ENCODE measurements at regions not wholly inside any gene's neighbourhood (a gene's known extent, or its start where the extent isn't known, plus 50 kb on each side); places are given as distances from the start of the nearest gene placed in this dataset.

DNA sequence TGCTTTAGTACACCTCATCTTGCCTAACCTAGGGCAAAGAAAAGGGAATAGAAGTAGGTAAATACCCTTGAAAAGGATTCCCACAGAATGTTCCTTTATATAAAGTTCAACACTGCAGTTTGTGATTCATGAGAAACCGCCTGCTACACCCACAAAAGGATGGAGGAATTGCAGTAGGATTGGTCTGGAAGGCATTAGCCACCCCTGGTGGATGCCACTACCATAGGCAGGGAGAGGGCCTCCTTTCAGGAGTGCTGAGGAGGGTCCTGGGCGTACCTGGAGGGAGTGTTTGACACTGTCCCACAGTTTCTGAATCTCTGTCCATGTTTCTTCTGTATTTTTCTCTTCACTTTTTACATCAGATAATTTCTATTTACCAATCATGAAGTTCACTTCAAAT is 221.8 kb upstream of the TMEM72 start:
- no peak for DNase-seq

DNA sequence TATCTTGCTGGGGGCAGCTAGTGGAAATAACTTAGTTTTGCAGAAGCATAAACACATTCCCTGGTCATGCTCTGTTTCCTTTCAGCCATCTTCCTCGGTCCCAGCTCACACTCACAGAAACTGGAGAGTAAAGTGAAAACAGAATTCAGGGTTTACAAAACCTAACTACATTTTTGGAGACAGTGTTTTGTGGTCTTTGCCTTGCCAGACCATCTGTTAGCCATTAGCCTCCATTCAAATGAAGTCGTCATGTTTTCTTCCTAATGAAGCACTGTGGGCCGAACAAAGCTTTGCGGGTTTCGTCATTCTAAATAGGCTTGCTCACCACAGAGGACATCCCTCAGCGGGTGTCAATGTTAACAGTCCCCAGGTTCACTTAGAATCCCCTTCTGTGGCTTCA is 214.6 kb upstream of the TMEM72 start:
- DNase-seq: no peak

DNA sequence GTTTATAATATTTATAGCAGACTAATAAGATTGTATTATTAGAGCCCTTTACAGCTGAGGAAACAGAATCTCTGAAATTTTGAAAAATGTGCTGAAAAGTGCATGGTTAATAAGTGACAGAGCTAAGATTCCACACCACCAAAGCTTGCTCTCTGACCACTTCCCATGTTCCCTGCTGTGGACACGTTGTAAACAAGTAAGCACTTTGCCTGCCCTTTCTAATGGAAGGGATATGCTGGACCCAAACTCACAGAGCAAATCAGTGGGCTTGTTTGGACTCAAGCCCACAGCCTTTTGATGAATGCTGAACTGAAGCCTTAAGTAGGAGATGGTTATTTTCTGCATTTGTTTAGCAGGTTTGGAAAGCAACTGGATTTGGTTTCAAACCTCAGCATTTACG is 214.0 kb upstream of the TMEM72 start:
- DNase-seq: no peak

- DNase-seq: no peak
Observed at GRCh38 chr10:44702531-44702930, 208.6 kb upstream of the TMEM72 start.

- no peak for DNase-seq
Observed at GRCh38 chr10:44703241-44704155, 207.6 kb upstream of the TMEM72 start.

DNA sequence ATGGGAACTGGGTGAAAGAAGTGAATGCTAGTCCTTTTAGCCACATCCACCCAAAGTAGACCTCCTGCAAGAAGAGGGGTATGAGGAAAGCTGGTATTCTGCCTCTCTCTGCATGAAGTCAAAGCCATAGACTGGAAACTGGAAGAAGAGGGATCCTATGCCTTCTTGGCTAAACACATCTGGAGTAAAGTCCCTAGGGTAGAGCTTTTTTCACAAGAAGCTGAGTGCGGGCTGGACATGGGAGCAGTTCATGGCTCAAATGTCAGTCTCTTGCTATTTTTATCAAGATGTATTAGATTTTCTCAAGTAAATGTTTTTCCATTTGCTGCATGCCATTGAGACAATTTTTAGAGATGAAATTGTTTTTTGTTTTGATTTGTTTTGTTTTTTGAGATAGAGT is 206.5 kb upstream of the TMEM72 start:
- no peak for DNase-seq

DNA sequence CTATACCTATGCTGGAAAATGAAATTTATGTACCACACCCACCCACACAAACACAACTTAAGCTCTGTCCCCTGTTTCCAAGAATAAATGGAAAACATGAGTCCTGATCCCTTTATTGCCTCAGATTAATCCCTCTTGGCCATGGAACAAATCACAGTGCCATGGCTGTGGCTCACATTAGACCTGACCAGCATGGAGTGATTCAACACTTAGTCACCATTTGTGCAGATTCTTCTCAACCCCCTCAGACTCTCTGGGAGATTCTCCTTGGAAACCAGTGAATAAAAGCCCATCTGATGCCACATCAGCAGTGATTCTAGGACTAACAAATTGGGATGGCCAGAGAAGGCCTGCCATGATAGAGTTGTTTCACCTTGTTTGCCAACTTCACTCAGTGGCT is 204.4 kb upstream of the TMEM72 start:
- no peak for DNase-seq

DNA sequence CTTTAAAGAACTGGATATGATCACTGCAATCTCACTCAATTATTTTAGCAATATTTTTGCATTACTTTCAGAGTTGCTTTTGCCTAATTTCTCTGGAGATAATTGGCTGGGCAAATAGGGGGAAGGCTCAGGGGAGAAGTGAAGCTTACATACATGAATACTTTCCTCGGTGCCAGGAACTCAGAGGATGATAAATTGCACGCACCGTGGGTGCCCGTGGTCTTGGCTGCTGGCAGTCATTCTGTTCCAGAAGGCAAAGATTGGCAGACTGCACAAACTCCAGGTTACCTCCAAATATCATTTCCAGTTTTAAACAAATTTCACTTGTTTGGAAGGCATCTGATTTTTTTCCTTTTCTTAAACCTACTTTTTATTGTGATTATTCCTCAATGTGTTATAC is 197.8 kb upstream of the TMEM72 start:
- no peak for DNase-seq

DNA sequence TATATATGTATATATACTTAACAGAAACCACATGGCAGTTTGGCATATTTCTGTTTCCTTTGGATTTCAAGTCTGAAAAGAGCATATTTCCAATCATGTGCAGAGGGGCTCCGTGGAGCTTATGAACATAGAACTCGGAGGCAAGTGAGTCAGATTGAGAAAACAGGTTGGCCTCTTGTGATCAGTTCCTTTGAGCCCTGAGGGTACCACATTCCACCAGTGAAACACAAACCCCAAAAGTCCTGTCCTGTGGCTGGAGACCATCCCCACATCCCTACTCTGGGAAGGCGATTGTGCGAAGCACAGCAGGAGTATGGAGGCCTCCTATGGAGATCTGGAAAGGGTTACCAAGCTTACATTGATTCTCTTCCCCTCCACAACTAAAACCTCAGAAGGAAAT is 196.7 kb upstream of the TMEM72 start:
- DNase-seq: no peak

- no peak for DNase-seq
Observed at GRCh38 chr10:44715136-44715535, 196.0 kb upstream of the TMEM72 start.

GRCh38 chr10:44716470-44717015 is 194.6 kb upstream of the TMEM72 start:
- DNase-seq: no peak

- DNase-seq: no peak
Observed at GRCh38 chr10:44723082-44723481, 188.1 kb upstream of the TMEM72 start.

DNA sequence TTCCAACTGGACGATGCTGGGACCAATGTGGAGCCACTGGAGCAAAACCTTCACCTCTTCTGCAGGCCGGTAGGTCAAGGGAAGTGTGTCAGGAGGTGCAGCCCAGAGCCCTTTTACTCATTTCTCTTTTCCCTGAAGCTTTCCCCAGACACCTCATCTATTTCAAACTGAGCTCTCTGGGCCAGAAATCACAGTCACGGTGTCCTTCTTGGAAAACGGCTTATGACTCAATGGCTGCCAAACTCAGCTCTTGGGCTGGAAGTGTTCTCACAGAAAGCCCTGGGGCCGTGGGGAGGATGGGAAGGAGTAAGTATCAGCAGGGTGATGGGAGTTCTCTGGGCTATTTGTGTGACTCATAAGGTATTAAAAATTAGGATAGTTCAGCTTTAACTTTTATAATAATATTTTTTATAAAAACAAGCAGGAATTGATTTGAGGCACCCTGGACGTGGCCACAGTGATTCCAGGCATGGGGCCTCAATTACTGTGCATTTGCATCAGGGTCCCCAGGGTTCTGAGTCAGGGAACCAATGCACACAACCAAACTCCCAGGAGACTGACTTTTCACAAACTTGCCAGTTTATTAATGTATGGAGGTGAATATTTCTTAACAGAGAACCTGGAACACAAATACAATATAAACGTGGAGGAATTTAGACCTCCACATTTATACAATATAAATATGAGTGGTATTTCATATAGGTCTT is 187.4 kb upstream of the TMEM72 start:
- no peak for DNase-seq

- DNase-seq: no peak
Observed at GRCh38 chr10:44724415-44725174, 186.5 kb upstream of the TMEM72 start.

GRCh38 chr10:44725404-44725803 is 185.7 kb upstream of the TMEM72 start:
- peak; percentile 49 for DNase-seq

DNA sequence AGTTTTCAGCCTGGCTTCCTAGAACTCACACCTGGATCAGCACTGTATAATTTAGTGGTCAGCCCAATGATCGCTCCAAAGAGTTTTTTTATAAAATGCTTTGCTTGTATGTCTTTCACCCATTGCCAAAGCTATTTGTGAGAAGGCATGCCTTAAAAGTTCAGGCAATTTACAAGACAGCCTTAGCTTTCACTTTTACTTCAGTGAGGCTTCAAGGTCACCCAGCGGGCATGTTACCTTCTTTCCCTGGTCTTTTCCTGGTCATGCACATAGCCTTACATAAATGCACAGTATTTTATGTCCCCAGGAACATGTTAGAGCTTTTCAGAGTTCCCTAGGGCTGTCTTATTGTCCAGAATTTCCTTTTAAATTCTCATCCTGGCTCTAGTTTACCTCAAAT is 179.9 kb upstream of the TMEM72 start:
- DNase-seq: no peak

DNA sequence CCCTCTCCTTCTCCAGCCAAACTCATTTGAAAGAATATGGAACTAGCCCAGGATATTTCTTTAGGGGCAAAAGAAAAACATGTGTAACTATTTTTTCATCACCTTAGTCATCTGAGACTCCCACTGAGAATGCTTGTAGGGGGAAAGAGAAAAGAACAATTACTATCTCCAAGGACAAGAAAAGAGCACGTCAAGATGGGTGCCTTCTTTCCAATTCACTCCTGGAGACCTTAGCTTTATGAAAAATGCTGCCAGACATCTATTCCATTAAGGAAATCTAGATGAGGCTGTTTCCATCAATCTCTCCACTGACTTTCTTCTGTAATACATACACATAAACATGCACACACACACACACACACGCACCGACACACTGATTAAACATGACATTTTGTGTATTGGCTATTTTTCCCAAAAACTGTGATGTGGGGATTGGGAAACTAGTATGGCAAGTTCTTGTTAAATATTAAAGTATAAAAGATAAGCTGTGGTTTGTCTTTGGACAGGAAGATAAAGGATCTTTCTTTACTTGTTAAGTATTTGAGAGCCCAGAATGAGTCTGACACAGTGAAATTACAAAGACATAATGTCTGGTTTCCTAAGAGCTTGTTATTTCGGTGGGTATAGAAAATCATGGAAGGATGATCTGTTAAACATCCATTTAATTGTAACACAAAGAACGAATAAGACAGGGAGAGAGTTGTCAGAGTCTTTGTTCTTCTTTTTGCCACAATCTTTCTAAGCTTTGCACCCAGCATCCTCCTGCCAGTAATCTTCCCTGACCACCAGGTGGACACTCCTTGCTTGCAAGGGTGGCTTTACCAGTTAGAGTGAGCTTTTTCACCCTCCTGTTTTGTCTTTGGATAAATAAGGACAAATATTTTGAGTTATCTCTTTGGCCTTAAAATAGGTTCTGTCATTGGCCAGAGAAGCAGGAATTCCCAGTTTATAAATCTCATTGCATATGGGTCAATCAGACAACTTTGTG is 177.3 kb upstream of the TMEM72 start:
- DNase-seq: no peak

GRCh38 chr10:44742248-44742647 is 168.9 kb upstream of the TMEM72 start:
- DNase-seq: no peak

GRCh38 chr10:44743535-44743934 is 167.6 kb upstream of the TMEM72 start:
- no peak for DNase-seq

DNA sequence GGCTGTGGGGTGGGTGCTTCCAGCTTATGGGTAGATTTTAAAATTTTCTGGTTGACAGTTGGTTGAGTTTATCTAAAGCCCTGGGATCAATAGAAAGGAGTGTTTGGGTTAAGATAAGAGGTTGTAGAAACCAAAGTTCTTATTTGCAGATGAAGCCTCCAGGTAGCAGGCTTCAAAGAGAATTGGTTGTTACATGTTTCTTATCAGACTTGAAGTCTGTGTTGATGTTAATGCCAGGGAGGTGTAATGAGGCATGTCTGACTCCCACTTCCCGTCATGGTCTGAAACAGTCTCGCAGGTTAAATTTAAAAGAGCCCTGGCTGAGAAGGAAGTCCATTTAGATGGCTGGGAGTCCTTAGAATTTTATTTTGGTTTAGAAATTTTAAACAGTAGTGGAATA is 165.2 kb upstream of the TMEM72 start:
- DNase-seq: no peak

DNA sequence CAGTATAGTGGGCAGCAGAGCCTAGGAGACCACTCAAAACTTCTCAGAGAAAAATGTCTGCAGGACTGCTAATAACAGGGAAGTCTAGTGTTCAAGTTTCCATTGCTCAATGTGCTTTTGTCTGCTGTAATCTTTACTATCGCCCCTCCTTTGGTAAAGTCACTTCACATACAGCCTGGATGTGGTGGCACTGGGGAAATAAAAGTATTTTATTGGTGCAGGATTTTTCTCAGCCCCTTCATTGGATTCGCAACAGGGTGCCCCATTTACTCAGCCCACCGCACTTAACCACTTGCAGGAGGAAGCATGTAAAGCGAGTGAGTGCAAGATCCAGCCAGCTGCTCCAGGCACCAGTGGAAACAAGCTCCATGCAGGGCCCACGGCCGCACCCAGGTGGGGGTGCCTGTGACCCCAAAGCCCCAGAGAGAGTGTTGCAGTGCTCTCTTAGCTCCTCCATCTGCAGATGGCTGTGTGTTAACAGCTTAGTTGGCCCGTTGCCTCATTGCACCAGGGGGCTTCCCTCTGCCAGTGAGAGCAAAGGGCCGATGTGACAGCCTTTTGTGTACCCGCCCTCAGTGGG is 163.5 kb upstream of the TMEM72 start:
- DNase-seq: no peak

GRCh38 chr10:44749151-44749550 is 162.0 kb upstream of the TMEM72 start:
- no peak for DNase-seq

All from SIG-M5 (cell line).